ENCODE measurements at regions not wholly inside any gene's neighbourhood (a gene's known extent, or its start where the extent isn't known, plus 50 kb on each side); places are given as distances from the start of the nearest gene placed in this dataset.
"Not testable (repeated sequence)": the region's sequence is repeated elsewhere in the genome, so short reads cannot be mapped to it uniquely, and the experiment has no call there.

DNA sequence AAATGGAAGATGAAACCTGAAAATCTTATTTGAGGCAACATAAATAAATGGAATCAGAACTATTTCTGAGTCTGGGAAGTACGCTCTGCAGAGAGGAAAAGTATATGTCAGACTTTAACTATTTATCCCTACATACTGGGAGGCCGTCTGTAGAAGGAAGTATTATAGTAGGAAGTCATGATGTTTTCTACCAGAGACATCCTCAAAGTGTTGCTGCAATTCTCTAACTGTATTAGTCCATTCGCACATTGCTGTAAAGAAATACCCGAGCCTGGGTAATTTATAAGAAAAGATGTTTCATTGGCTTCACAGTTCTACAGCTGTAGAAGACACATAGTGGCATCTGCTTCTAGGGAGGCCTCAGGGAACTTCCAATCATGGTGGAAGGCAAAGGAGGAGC, 88.7 kb upstream of the TBL1X start:
- TF ChIP-seq, protein P1, sequence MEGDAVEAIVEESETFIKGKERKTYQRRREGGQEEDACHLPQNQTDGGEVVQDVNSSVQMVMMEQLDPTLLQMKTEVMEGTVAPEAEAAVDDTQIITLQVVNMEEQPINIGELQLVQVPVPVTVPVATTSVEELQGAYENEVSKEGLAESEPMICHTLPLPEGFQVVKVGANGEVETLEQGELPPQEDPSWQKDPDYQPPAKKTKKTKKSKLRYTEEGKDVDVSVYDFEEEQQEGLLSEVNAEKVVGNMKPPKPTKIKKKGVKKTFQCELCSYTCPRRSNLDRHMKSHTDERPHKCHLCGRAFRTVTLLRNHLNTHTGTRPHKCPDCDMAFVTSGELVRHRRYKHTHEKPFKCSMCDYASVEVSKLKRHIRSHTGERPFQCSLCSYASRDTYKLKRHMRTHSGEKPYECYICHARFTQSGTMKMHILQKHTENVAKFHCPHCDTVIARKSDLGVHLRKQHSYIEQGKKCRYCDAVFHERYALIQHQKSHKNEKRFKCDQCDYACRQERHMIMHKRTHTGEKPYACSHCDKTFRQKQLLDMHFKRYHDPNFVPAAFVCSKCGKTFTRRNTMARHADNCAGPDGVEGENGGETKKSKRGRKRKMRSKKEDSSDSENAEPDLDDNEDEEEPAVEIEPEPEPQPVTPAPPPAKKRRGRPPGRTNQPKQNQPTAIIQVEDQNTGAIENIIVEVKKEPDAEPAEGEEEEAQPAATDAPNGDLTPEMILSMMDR (conservative IDR thresholded peaks at IDR 0.05; ENCODE audit: low read depth, low read length) = no peak
- no peak overlapping the region for H3K4me3 ChIP-seq (ENCODE audit: low read depth, low read length)
- DNase-seq (ENCODE audit: low read depth) = no peak

DNA sequence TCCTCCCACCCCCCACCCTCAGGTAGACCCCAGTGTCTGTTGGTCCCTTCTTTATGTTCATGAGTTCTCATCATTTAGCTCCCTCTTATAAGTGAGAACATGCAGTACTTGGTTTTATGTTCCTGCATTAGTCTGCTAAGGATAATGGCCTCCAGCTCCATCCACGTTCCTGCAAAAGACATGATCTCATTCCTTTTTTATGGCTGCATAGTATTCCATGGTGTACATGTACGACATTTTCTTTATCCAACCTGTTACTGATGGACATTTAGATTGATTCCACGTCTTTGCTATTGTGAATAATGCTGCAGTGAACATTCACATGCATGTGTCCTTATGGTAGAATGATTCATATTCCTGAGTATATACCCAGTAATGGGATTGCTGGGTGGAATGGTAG, 87.6 kb upstream of the TBL1X start:
- H3K4me3 ChIP-seq (ENCODE audit: low read depth, low read length); DNase-seq (ENCODE audit: low read depth): not testable (repeated sequence)

DNA sequence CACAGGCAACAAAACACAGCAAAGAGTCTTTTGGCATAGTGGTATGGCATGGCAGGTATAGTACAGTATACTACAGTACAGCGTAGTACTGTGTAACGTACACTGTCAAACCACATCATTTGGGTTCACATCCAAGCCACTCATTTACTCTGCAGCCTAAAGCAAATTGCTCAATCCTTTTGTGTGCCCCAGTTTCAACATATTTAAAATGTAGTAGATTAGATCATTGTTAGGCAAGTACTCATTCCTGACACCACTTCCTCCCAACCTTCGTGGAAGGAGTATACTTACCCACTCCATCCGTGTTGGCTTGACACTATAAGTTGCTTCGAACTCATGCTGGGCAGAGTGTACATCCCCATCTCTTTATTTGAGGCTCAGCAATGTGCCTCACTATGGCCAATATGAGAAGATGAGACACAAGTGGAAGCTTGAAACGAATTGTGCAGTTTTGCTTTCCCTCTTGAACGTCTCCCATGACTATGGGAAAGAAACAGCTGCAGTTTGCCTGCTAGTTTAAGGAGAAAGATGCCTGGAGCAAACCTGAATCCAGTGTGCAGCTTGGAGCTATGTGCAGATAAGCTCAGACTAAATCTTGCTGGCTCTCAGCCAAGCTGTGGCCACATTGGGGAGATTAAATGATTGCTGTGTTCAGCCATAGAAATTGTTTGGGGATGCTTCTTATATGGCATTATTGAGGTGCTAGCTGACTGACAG, 85.7 kb upstream of the TBL1X start:
- H3K4me3 ChIP-seq (ENCODE audit: low read depth, low read length) = no peak overlapping the region
- DNase-seq (ENCODE audit: low read depth) = peak; percentile 54
- TF ChIP-seq, protein P1 (conservative IDR thresholded peaks at IDR 0.05; ENCODE audit: low read depth, low read length) = no peak

DNA sequence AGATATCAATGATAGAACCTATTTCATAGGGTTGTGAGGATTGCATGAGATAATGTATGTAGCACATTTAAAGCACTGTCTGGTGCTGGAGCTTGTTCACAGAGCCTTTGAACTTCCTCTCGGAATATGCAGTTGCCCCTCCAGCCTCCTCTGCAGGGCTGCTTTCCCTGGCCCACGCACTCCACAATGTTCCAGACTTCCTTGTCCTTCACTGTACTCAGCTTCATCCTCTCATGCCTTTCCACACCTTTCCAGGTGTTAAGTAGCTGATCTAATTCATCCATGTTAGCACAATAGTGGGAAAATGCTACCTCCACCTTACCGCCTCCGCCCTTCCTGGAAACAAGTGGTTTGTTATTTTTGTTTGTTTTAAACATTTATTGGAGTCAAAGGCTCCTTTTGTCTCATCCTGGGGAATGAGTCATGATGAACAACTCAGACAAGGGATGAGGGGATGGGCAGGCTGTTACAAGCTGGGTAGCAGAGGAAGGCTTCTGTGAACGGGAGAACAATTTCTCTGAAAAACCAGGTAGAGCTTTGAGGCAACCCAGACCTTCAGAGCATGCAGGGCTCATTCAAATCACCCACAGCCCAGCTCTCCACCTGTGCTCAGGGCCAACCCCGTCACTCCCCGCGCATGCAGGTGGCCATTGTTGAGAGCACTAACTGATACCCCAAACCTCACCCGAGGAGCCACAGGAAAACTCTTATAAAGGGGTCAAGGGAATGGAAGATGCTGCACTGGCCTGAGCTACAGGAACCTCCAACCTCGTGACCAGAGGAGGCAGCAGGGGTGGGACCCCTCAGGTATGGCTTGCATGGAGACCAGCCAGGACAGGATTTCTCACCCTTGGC, 84.9 kb upstream of the TBL1X start:
- H3K4me3 ChIP-seq (ENCODE audit: low read depth, low read length) = no peak overlapping the region
- DNase-seq (ENCODE audit: low read depth) = peak; percentile 31
- TF ChIP-seq, protein P1 (conservative IDR thresholded peaks at IDR 0.05; ENCODE audit: low read depth, low read length) = no peak

DNA sequence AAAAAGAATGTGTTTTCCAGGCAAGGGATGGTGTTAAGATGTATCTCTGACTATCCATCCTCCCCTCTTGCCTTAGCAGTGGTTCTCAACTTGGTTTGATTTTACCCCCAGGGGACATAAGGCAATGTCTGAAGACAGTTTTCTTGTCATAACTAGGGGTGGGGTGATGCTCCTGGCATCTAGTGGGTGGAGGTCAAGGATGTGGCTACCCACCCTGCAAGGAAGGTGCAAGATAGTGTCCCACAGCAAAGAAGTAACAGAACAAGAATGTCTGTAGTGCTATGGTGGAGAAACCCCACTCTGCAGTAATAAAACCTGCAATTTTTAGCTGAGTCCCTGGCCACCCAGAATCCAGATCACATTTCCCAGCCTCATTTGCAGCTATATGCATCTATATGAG, 81.2 kb upstream of the TBL1X start:
- TF ChIP-seq, protein P1 (conservative IDR thresholded peaks at IDR 0.05; ENCODE audit: low read depth, low read length) = no peak
- no peak overlapping the region for H3K4me3 ChIP-seq (ENCODE audit: low read depth, low read length)
- DNase-seq (ENCODE audit: low read depth) = no peak

DNA sequence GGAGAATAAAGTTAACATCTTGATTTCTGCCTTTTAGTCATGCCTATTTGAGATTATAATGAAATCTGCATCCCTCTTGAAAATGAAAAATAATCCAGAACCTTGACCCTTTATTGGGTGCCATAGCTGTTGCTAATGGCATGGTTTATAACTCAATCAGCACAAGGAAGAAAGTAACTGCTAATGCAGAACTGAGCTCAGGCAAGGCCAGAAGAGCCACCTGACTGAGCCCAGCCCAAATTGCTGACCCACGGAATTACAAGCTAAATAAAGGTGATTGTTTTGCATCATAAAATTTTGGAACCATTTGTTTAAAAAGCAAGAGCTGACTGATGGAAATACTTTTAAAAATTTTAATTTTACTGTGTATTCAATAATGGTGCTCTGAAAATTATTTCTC, 76.4 kb upstream of the TBL1X start:
- H3K4me3 ChIP-seq (ENCODE audit: low read depth, low read length) = no peak overlapping the region
- TF ChIP-seq, protein P1 (conservative IDR thresholded peaks at IDR 0.05; ENCODE audit: low read depth, low read length) = no peak
- no peak for DNase-seq (ENCODE audit: low read depth)

DNA sequence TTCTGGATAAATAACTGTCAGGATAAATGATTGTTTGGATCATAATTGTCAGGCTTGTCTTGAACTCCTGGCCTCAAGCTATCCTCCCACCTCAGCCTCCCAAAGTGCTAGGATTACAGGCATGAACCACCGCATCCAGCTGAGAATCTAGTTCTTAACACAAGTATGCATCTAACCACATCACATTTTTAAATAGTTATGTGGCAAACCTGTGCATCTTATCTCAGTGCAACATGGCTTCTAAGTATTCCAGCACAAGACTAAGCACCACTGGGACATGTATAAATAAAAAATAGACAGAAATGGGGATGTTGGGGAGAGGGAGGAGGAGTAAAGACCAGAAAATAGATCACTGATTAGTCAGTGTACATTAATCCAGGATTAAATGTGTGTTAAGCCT, 74.7 kb upstream of the TBL1X start:
- TF ChIP-seq, protein P1 (conservative IDR thresholded peaks at IDR 0.05; ENCODE audit: low read depth, low read length) = no peak
- H3K4me3 ChIP-seq (ENCODE audit: low read depth, low read length) = no peak overlapping the region
- DNase-seq (ENCODE audit: low read depth) = peak; percentile 27

All from choroid plexus epithelial cell (primary cell).